ENCODE measurements at regions not wholly inside any gene's neighbourhood (a gene's known extent, or its start where the extent isn't known, plus 50 kb on each side); places are given as distances from the start of the nearest gene placed in this dataset.
"Not testable (repeated sequence)": the region's sequence is repeated elsewhere in the genome, so short reads cannot be mapped to it uniquely, and the experiment has no call there.

GRCh38 chr1:201726700-201727099, 102.3 kb upstream of the IPO9 start:
- TF ChIP-seq, protein P1, sequence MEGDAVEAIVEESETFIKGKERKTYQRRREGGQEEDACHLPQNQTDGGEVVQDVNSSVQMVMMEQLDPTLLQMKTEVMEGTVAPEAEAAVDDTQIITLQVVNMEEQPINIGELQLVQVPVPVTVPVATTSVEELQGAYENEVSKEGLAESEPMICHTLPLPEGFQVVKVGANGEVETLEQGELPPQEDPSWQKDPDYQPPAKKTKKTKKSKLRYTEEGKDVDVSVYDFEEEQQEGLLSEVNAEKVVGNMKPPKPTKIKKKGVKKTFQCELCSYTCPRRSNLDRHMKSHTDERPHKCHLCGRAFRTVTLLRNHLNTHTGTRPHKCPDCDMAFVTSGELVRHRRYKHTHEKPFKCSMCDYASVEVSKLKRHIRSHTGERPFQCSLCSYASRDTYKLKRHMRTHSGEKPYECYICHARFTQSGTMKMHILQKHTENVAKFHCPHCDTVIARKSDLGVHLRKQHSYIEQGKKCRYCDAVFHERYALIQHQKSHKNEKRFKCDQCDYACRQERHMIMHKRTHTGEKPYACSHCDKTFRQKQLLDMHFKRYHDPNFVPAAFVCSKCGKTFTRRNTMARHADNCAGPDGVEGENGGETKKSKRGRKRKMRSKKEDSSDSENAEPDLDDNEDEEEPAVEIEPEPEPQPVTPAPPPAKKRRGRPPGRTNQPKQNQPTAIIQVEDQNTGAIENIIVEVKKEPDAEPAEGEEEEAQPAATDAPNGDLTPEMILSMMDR (IDR thresholded peaks at IDR 0.05; ENCODE audit: low read length, missing control alignments): no peak
- DNase-seq (ENCODE audit: low read depth): no peak
- H3K4me3 ChIP-seq (replicated peaks; ENCODE audit: low read depth, low read length): no peak overlapping the region

GRCh38 chr1:201728731-201729130, 100.2 kb upstream of the IPO9 start:
- DNase-seq (ENCODE audit: low read depth): no peak
- TF ChIP-seq, protein P1 (IDR thresholded peaks at IDR 0.05; ENCODE audit: low read length, missing control alignments): no peak
- no peak overlapping the region for H3K4me3 ChIP-seq (replicated peaks; ENCODE audit: low read depth, low read length)

- DNase-seq (ENCODE audit: low read depth): no peak
- H3K4me3 ChIP-seq (replicated peaks; ENCODE audit: low read depth, low read length): no peak overlapping the region
- TF ChIP-seq, protein P1 (IDR thresholded peaks at IDR 0.05; ENCODE audit: low read length, missing control alignments): no peak
Measured at GRCh38 chr1:201729973-201730608, 98.9 kb upstream of the IPO9 start.

DNA sequence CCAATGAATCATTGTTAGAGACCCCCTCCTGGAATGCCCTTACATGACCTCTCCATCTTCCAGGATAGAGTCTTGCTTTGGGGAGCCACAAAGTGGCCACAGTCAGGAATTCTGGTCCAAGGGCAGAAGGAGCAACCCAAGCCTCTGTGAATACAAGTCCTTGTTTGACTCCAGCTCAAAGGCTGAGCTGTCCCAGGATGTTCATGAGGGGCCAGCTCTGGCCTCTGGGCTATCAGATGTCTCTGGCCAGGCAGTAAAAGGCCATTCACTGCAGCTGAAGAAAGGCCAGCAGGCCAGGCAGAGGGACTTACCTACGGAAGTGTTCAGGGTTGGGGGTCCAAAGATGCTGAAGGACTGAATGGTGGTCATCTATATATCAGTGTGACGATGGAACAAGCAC, 98.3 kb upstream of the IPO9 start:
- DNase-seq (ENCODE audit: low read depth): no peak
- TF ChIP-seq, protein P1 (IDR thresholded peaks at IDR 0.05; ENCODE audit: low read length, missing control alignments): no peak
- H3K4me3 ChIP-seq (replicated peaks; ENCODE audit: low read depth, low read length): no peak overlapping the region

- no peak overlapping the region for H3K4me3 ChIP-seq (replicated peaks; ENCODE audit: low read depth, low read length)
- TF ChIP-seq, protein P1 (IDR thresholded peaks at IDR 0.05; ENCODE audit: low read length, missing control alignments): no peak
- no peak for DNase-seq (ENCODE audit: low read depth)
Measured at GRCh38 chr1:201731142-201731541, 97.8 kb upstream of the IPO9 start.

DNA sequence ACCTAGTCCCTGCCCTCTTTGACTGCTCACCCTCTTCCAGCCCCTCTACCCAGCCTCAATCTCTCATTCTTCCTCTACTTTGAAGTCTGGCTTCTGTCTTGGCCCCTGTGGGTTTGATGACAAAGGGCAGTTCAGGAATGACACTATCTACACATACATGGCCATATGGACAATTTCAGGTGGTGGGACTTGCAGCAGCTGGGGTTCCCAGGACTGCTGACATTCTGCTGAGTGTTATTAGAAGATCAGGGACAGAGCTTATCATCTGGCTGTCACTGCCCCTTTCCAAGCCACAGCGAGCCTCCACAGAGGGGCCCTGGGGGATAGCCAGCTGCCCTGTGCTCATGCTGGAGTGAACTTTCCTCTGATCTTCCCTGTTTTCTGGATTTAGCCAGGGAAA, 97.4 kb upstream of the IPO9 start:
- H3K4me3 ChIP-seq (replicated peaks; ENCODE audit: low read depth, low read length): no peak overlapping the region
- no peak for DNase-seq (ENCODE audit: low read depth)
- TF ChIP-seq, protein P1 (IDR thresholded peaks at IDR 0.05; ENCODE audit: low read length, missing control alignments): no peak

GRCh38 chr1:201732351-201732750, 96.6 kb upstream of the IPO9 start:
- TF ChIP-seq, protein P1 (IDR thresholded peaks at IDR 0.05; ENCODE audit: low read length, missing control alignments): no peak
- no peak overlapping the region for H3K4me3 ChIP-seq (replicated peaks; ENCODE audit: low read depth, low read length)
- no peak for DNase-seq (ENCODE audit: low read depth)

DNA sequence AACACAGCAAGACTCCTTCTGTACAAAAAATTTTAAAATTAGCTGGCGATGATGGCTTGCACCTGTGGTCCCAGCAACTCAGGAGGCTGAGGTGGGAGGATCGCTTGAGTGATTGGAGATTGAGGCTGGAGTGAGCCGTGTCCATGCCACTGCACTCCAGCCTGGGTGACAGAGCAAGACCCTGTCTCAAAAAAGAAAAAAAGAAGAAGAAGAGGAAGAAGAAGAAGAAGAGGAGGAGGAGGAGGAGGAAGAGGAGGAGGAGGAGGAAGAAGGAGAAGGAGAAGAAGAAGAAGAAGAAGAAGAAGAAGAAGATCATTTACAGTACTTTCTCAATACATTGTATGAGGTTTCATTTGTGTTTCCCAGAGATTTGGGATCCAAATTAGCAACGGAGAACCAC, 94.7 kb upstream of the IPO9 start:
- not testable (repeated sequence) for DNase-seq (ENCODE audit: low read depth); H3K4me3 ChIP-seq (replicated peaks; ENCODE audit: low read depth, low read length)
